ENCODE measurements at regions not wholly inside any gene's neighbourhood (a gene's known extent, or its start where the extent isn't known, plus 50 kb on each side); places are given as distances from the start of the nearest gene placed in this dataset.
A peak's percentile ranks its signal among the peaks of the same experiment; 100 is the strongest.

GRCh38 chr4:157728215-157728614, 444.6 kb downstream of the GASK1B start:
- no peaks in the 10 kb centered on the region for H3K36me3 ChIP-seq
- intact Hi-C loops (cut with DNase I): no loop called here

GRCh38 chr4:157727163-157727562, 445.7 kb downstream of the GASK1B start:
- DNase-seq: peak in 2 of 4 donors; percentile 20 to 29
- Histone ChIP-seq H3K4me1 (no peaks in the 10 kb centered on the region), H3K4me3 (no peak overlapping the region), H3K27me3 (no peaks in the 10 kb centered on the region), H3K9me3 (no peaks in the 10 kb centered on the region), H3K27ac (no peak overlapping the region), H3K36me3 (no peaks in the 10 kb centered on the region)
- ATAC-seq: peak; percentile 57
- intact Hi-C loops (cut with DNase I): no loop called here
- no peak for TF ChIP-seq CTCF (IDR thresholded peaks at IDR 0.05)

More at GRCh38 chr4:157728215-157728614, 444.6 kb downstream of the GASK1B start:
- Histone ChIP-seq H3K9me3 (no peaks in the 10 kb centered on the region), H3K4me3 (no peak overlapping the region), H3K27me3 (no peaks in the 10 kb centered on the region), H3K4me1 (no peaks in the 10 kb centered on the region), H3K27ac (no peak overlapping the region)
- ATAC-seq: no peak
- no peak for TF ChIP-seq CTCF (IDR thresholded peaks at IDR 0.05)
- peak in 1 of 4 donors; percentile 18 for DNase-seq

GRCh38 chr4:157722146-157722545, 450.7 kb downstream of the GASK1B start:
- intact Hi-C loops (cut with DNase I): no loop called here

GRCh38 chr4:157713342-157713741, 459.5 kb downstream of the GASK1B start:
- intact Hi-C loops (cut with DNase I): no loop called here
- H3K27me3 ChIP-seq: no peaks in the 10 kb centered on the region
- H3K4me3 ChIP-seq: no peak overlapping the region
- no peak overlapping the region for H3K27ac ChIP-seq
- DNase-seq (no peak), ATAC-seq (no peak)
- no peaks in the 10 kb centered on the region for H3K9me3 ChIP-seq
- H3K36me3 ChIP-seq: no peaks in the 10 kb centered on the region
- no peak for TF ChIP-seq CTCF (IDR thresholded peaks at IDR 0.05)
- no peaks in the 10 kb centered on the region for H3K4me1 ChIP-seq

More at GRCh38 chr4:157722146-157722545, 450.7 kb downstream of the GASK1B start:
- Histone ChIP-seq H3K36me3 (no peaks in the 10 kb centered on the region), H3K27me3 (no peaks in the 10 kb centered on the region), H3K4me3 (no peak overlapping the region), H3K4me1 (no peaks in the 10 kb centered on the region), H3K9me3 (no peaks in the 10 kb centered on the region), H3K27ac (no peak overlapping the region)
- DNase-seq (no peak), ATAC-seq (no peak)
- no peak for TF ChIP-seq CTCF (IDR thresholded peaks at IDR 0.05)

- H3K4me3 ChIP-seq: no peak overlapping the region
- H3K4me1 ChIP-seq: no peaks in the 10 kb centered on the region
- intact Hi-C loops (cut with DNase I): no loop called here
- TF ChIP-seq CTCF (IDR thresholded peaks at IDR 0.05): no peak
- H3K27ac ChIP-seq: no peak overlapping the region
- H3K27me3 ChIP-seq: no peaks in the 10 kb centered on the region
- no peaks in the 10 kb centered on the region for H3K36me3 ChIP-seq
- ATAC-seq (no peak), DNase-seq (no peak)
- peaks cover 0 to 2% of the 10 kb centered on the region in 2 donors for H3K9me3 ChIP-seq
These were observed 466.7 kb downstream of the GASK1B start for GRCh38 chr4:157706155-157706554.
